OCI-M2 (cell line): ENCODE measurements at regions not wholly inside any gene's neighbourhood (a gene's known extent, or its start where the extent isn't known, plus 50 kb on each side); places are given as distances from the start of the nearest gene placed in this dataset.

Experiments used
- DNase-seq: peaks from one replicate; lab custom pipeline; 2025; ENCODE audit not compliant: unreplicated experiment; lab: John Stamatoyannopoulos, UW

- DNase-seq, result no peak
Observed at GRCh38 chr20:21653628-21654027, 51.8 kb upstream of the PAX1 start.

DNA sequence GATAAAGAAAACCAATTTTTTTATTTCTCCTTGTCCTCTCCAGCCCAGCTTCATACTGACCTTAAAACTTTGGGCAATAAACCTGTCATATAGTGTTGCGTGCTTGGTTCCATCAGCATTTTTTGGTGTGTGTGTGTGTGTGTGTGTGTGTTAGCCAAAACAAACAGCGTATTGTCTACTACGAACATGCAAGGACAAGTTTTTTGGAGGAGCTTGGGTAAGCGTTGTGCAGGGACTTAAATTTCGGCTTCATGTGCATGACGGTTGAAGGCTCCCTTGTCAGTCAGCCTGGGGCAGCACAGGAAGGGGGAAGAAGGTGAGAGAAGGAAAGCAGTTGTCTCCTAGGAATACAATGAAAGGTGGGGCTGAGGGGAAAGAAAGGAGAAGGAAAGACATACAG lies 62.0 kb upstream of the PAX1 start:
- DNase-seq, result no peak

GRCh38 chr20:21640556-21640955 lies 64.9 kb upstream of the PAX1 start:
- no peak for DNase-seq

GRCh38 chr20:21633829-21634228 lies 71.6 kb upstream of the PAX1 start:
- no peak for DNase-seq

DNA sequence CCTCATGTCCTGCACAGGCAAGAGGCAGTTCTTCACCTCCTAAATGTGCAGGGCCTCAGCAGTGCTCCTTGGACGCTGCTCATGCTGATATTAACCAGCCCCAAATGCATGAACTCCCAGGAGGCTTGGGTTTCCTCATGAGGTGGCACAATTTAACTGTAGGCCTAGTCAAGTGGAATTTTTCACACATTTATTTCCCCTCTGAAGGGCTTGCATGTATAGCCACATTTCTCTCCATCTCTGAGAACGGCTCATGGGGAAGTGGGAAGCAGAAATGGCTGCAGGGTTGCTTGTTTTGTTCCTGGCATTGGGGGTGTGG lies 72.8 kb upstream of the PAX1 start:
- DNase-seq, result no peak

GRCh38 chr20:21632031-21632734 lies 73.3 kb upstream of the PAX1 start:
- DNase-seq, result no peak

DNA sequence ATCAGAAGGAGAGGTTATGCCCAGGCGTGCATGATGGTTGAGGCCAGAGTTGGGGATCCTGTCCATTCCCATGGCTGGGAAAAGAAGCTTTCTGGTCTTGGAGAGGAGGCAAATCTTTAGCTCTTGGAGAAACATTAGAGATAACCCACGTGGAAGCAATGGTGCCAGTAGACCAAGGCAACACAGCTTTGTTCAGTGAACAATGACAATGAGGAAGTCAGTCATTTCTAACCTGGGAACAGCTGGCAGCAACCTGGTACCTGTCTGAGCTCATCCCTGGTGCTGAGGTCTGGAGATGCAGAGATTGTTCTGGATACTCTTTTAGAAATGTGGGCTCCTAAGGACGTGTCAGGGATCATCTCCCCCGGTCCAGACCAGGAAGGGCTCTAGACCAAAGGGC lies 76.7 kb upstream of the PAX1 start:
- no peak for DNase-seq

DNA sequence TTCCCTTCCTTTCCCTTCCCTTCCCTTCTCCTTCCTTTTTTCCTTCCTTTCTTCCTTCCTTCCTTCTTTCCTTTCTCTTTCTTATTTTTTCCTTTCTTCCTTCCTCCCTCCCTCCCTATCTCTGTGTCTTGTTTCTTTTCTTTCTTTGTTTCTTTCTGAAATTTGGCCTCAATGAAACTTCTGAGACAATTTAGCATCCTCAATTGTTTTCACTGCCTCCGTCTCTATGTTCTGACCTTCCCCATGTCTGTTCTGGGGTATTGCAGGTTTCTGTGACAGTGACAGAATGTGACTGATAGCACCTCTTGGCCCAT lies 81.7 kb upstream of the PAX1 start:
- DNase-seq, result no peak

- DNase-seq, result no peak
Observed at GRCh38 chr20:21623074-21623780, 82.2 kb upstream of the PAX1 start.

DNA sequence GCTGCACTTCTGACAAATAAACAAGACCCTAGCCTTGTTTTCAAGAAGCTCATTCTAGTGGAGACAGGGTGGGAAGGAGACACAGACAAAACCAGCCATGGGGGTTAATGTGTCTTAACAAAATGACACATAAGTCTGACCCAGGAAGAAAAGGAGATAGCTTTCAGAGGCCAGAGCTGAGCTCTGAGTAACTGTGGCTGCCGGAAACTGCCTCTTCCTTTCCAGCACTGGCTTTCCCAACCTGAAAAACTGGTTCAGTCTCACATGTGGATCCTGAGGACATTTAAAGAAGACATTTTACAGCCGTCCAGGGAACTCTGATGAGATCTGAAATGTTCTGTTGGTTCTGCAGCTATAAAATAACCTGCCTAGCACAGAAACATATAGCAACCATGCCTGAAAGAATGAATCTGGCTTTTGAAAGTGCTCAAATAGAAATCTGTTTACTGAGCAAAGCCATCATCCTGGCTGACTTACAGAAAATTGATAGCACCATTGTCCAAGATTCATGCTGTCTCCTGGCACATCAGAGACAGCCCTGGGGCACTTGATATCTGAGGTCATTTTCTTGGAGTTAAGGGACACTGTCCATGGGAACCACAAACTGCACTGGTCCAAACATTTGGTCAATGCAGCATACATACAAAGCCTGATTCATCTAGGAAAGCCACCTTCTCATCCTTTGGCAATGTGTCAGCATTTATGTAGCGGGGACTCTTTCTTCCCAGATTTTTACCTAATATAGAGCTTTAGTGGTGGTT lies 83.2 kb upstream of the PAX1 start:
- DNase-seq, result no peak

- DNase-seq, result no peak
Observed at GRCh38 chr20:21618759-21619416, 86.6 kb upstream of the PAX1 start.

- peak; percentile 6 for DNase-seq
Observed at GRCh38 chr20:21615617-21616080, 89.8 kb upstream of the PAX1 start.

- no peak for DNase-seq
Observed at GRCh38 chr20:21614980-21615379, 90.5 kb upstream of the PAX1 start.

DNA sequence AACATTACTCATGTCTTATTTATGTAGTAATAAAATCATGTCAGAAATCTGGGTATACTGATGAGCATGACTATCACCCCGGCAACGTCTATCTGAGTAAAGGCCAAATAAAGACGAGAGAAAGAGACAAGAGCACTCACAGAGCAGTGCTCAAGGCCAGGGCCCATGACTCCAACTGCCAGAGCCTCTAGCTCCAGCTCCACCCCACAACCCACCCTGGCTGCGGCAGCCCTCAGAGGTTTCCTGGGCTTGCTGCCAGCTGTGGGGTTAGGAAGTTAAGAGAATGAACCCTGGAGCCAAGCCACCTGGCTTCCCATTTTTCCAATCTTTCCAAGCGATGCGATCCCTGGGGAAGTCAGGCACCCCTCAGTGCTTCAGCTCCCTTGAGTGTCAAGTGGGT lies 92.0 kb upstream of the PAX1 start:
- no peak for DNase-seq

- no peak for DNase-seq
Observed at GRCh38 chr20:21609981-21610380, 95.5 kb upstream of the PAX1 start.

- no peak for DNase-seq
Observed at GRCh38 chr20:21609221-21609620, 95.4 kb upstream of the NKX2-2 start.

DNA sequence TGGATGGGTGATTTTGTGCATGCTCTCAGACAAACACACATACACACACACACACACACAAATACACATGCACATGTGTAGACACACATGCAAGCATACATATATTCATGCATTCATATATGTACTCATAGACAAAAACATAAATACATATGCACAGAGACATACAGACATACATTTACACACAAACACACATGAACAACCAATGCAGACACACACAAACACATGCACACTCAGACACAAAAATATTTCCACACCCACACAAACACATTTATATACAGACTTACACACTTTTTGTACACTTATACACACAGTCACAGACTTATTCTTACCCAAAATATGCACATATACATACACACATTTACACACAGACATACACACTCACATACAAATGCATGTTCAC lies 94.9 kb upstream of the NKX2-2 start:
- DNase-seq, result no peak

DNA sequence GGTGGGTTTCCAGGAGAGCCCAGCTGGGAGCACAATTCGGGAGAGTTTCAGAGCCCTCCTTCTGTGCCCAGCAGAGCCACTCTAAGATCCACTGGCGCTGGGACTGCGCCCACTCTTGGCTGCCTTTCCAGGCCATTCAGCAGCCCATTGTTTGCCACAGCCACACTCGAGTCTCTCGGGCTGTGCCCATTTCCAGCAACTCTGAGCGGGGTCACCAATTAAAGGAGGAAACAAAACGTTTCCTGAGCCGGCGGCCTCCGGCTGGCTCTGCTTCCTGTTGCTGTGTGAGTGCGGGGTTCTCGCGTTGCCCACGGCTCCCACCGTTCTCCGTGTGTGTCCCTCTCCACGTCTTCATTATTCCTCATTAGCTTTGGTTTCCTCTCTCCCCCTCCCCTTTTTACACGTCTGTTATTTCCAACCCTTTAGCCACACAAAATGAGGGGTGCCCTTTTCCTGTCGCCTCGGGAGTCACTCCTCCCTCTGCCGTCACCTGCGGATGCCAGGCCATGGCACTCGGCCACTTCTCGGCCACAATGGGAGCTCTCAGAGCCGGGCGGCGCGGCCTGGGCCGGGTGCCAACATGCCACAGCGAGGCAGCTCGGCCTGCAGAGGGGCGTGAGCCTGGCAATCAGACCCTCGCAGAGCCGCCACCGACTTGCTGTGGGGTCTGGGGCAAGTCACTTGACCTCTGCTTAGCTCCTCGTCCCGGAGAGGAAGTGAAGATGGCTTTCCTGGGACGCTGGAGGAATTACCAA lies 94.3 kb upstream of the NKX2-2 start:
- no peak for DNase-seq

GRCh38 chr20:21601799-21602198 lies 87.9 kb upstream of the NKX2-2 start:
- no peak for DNase-seq

DNA sequence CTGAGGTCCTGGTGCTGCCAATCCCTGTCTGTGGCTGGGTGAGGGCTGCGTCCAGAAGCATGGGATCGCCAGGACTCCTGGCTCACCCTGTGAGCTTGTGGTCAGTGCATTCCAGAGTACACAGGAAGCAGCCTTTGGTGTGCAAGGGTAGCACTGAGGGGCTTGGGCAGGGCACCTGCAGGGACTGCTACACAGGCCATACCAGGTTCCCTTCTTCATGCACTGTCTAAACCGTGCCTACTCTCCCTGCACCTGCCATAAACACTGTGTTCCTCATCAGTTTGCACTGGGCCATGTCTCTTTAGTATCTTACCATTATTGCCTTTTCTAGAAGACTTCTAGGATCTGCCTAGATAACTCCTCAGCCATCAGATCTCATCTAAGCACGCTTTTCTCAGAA lies 72.8 kb upstream of the NKX2-2 start:
- no peak for DNase-seq

GRCh38 chr20:21583486-21584168 lies 69.8 kb upstream of the NKX2-2 start:
- DNase-seq, result no peak
